WTC11 (cell line): ENCODE measurements at regions not wholly inside any gene's neighbourhood (a gene's known extent, or its start where the extent isn't known, plus 50 kb on each side); places are given as distances from the start of the nearest gene placed in this dataset.

Source experiments
- ATAC-seq: fragments of 200-7000 bp; cut with Tn5 transposase; 2 replicates; pipeline ENCODE4 v1.10.0; 2021; ENCODE audit warnings: mild to moderate bottlenecking, moderate library complexity
- CTCF ChIA-PET: fragments of 300-600 bp; sonication (Branson Sonifier 250); formaldehyde crosslinking; loops from one replicate; lab custom pipeline; 2021; ENCODE audit warnings: antibody characterized with exemption; lab: Charles Lee
- POLR2A ChIA-PET: fragments of 350-600 bp; sonication (Branson Sonifier 250); formaldehyde crosslinking; loops from one replicate; lab custom pipeline; 2021; ENCODE audit warnings: antibody characterized with exemption; lab: Charles Lee
- DNase-seq: peaks from one replicate; pipeline ENCODE4 v3.0.0; 2021; ENCODE audit warnings: low spot score
- H3K27ac Mint-ChIP-seq: 2 replicates; pipeline ENCODE4 v1.8.0; 2021; ENCODE audit warnings: mixed read lengths
- H3K27me3 Mint-ChIP-seq: 2 replicates; pipeline ENCODE4 v1.8.0; 2021; ENCODE audit warnings: low read depth, mild to moderate bottlenecking, moderate library complexity, mixed read lengths
- H3K36me3 Mint-ChIP-seq: 2 replicates; pipeline ENCODE4 v1.8.0; 2021; ENCODE audit warnings: mixed read lengths
- H3K4me1 Mint-ChIP-seq: 2 replicates; pipeline ENCODE4 v1.8.0; 2022; ENCODE audit warnings: mixed read lengths
- H3K4me3 Mint-ChIP-seq: 2 replicates; pipeline ENCODE4 v1.8.0; 2021; ENCODE audit warnings: mild to moderate bottlenecking, moderate library complexity, mixed read lengths
- H3K9me3 Mint-ChIP-seq: 2 replicates; pipeline ENCODE4 v1.8.0; 2021; ENCODE audit warnings: mixed read lengths
- EMX1 ChIP-seq: fragments of 250-450 bp; sonication (Bioruptor Pico); IDR thresholded peaks from 2 replicates; pipeline ENCODE4 v1.8.0; 2021; ENCODE audit warnings: mild to moderate bottlenecking
- ESRRA ChIP-seq: sonication (generic); formaldehyde crosslinking; IDR thresholded peaks from 2 replicates; pipeline ENCODE4 v1.8.1; 2022; ENCODE audit warnings: mild to moderate bottlenecking, missing genetic modification reagents, borderline replicate concordance
- FOXJ3 ChIP-seq: sonication (generic); formaldehyde crosslinking; IDR thresholded peaks from 2 replicates; pipeline ENCODE4 v1.9.0; 2021; ENCODE audit warnings: missing genetic modification reagents, mild to moderate bottlenecking, borderline replicate concordance
- FOXK1 ChIP-seq: sonication (generic); formaldehyde crosslinking; IDR thresholded peaks from 2 replicates; pipeline ENCODE4 v1.8.0; 2022; ENCODE audit warnings: mild to moderate bottlenecking, moderate library complexity, missing genetic modification reagents
- NFE2L1 ChIP-seq: sonication (generic); formaldehyde crosslinking; IDR thresholded peaks from 2 replicates; pipeline ENCODE4 v1.8.1; 2023; ENCODE audit warnings: missing genetic modification reagents
- SMAD4 ChIP-seq: sonication (generic); formaldehyde crosslinking; IDR thresholded peaks from 2 replicates; pipeline ENCODE4 v1.8.0; 2022; ENCODE audit warnings: mild to moderate bottlenecking, missing genetic modification reagents
- ZNF219 ChIP-seq: sonication (generic); formaldehyde crosslinking; IDR thresholded peaks from 2 replicates; pipeline ENCODE4 v1.8.0; 2023; ENCODE audit warnings: missing genetic modification reagents, mild to moderate bottlenecking, borderline replicate concordance
- ZNF396 ChIP-seq: fragments of 250-450 bp; sonication (Bioruptor Pico); IDR thresholded peaks from 2 replicates; pipeline ENCODE4 v1.8.0; 2021; ENCODE audit warnings: mild to moderate bottlenecking, moderate library complexity, borderline replicate concordance
- TF ChIP-seq, protein P1 (sequence below): sonication (generic); formaldehyde crosslinking; conservative IDR thresholded peaks from 2 replicates; pipeline ENCODE4 v1.8.1; 2023; ENCODE audit warnings: mild to moderate bottlenecking, low read depth, missing genetic modification reagents, moderate library complexity
- TF ChIP-seq, protein P2 (sequence below): sonication (generic); formaldehyde crosslinking; IDR thresholded peaks from 2 replicates; pipeline ENCODE4 v1.8.0; 2022; ENCODE audit warnings: missing genetic modification reagents
- TF ChIP-seq, protein P3 (sequence below): fragments of 250-450 bp; sonication (Bioruptor Pico); IDR thresholded peaks from 2 replicates; pipeline ENCODE4 v1.9.0; 2021; ENCODE audit warnings: mild to moderate bottlenecking
- TF ChIP-seq, protein P4 (sequence below): sonication (generic); formaldehyde crosslinking; IDR thresholded peaks from 2 replicates; pipeline ENCODE4 v1.8.1; 2023; ENCODE audit warnings: mild to moderate bottlenecking, moderate library complexity, missing genetic modification reagents
- TF ChIP-seq, protein P5 (sequence below): sonication (generic); formaldehyde crosslinking; IDR thresholded peaks from 2 replicates; pipeline ENCODE4 v1.8.0; 2022; ENCODE audit warnings: mild to moderate bottlenecking, missing genetic modification reagents
- TF ChIP-seq, protein P6 (sequence below): sonication (generic); formaldehyde crosslinking; IDR thresholded peaks from 2 replicates; pipeline ENCODE4 v1.8.1; 2022; ENCODE audit warnings: low read depth, missing genetic modification reagents, borderline replicate concordance
- TF ChIP-seq, protein P7 (sequence below): sonication (generic); formaldehyde crosslinking; conservative IDR thresholded peaks from 2 replicates; pipeline ENCODE4 v1.8.1; 2022; ENCODE audit warnings: mild to moderate bottlenecking, missing genetic modification reagents

DNA sequence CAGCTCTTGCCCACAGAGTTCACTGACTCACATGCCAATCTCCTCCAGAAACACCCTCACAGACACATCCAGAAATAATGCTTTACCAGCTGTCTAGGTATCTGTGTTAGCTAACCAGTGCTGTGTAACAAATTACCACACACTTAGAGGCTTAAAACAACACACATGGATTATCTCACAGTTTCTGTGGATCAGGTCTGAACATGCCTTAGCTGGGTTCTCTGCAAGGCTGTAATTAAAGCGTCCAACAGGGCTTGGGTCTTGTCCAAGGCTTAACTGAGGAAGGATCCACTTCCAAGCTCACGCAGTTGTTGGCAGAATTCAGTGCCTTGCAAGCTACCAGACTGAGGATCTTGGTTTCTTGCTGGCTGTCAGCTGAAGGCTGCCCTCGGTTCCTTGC lies 92.5 kb upstream of the RGS4 start:
- ATAC-seq: no peak
- Mint-ChIP-seq H3K4me1 (peaks cover 7% of the 10 kb centered on the region), H3K27ac (no peak overlapping the region), H3K36me3 (no peaks in the 10 kb centered on the region), H3K9me3 (peaks cover 11% of the 10 kb centered on the region; the same call in 1 of the 2 replicates), H3K27me3 (no peaks in the 10 kb centered on the region), H3K4me3 (no peak overlapping the region)
- ChIA-PET POLR2A (no interaction called here), CTCF (no interaction called here)
- TF ChIP-seq, protein P1, sequence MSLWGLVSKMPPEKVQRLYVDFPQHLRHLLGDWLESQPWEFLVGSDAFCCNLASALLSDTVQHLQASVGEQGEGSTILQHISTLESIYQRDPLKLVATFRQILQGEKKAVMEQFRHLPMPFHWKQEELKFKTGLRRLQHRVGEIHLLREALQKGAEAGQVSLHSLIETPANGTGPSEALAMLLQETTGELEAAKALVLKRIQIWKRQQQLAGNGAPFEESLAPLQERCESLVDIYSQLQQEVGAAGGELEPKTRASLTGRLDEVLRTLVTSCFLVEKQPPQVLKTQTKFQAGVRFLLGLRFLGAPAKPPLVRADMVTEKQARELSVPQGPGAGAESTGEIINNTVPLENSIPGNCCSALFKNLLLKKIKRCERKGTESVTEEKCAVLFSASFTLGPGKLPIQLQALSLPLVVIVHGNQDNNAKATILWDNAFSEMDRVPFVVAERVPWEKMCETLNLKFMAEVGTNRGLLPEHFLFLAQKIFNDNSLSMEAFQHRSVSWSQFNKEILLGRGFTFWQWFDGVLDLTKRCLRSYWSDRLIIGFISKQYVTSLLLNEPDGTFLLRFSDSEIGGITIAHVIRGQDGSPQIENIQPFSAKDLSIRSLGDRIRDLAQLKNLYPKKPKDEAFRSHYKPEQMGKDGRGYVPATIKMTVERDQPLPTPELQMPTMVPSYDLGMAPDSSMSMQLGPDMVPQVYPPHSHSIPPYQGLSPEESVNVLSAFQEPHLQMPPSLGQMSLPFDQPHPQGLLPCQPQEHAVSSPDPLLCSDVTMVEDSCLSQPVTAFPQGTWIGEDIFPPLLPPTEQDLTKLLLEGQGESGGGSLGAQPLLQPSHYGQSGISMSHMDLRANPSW (CRISPR knock-in tag): no peak
- TF ChIP-seq ESRRA: no peak
- TF ChIP-seq FOXJ3 (CRISPR knock-in tag): no peak
- TF ChIP-seq, all 79 proteins: peak for 0
- no peak for DNase-seq

DNA sequence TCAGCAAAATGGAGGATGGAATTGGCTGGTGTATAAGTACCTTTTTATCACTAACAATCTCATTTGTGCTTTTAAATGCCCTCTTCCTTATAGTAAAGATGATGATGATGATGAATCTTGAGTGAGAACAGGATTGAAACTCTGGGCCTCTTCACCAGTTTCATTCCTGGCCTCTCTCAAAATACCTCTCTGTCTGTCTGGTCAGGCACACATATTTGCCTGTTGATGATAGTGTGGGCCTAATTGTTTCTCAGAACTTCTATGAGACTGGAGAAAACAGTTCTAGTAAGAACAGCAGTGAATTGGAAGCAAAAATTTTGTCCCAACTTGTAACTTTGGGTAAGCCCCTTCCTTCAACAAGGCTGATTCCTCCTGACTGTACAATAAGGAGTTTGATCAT lies 94.4 kb upstream of the RGS4 start:
- POLR2A ChIA-PET: no interaction called here
- no peak overlapping the region for H3K4me3 Mint-ChIP-seq
- ATAC-seq (no peak), DNase-seq (no peak)
- TF ChIP-seq, protein P2, sequence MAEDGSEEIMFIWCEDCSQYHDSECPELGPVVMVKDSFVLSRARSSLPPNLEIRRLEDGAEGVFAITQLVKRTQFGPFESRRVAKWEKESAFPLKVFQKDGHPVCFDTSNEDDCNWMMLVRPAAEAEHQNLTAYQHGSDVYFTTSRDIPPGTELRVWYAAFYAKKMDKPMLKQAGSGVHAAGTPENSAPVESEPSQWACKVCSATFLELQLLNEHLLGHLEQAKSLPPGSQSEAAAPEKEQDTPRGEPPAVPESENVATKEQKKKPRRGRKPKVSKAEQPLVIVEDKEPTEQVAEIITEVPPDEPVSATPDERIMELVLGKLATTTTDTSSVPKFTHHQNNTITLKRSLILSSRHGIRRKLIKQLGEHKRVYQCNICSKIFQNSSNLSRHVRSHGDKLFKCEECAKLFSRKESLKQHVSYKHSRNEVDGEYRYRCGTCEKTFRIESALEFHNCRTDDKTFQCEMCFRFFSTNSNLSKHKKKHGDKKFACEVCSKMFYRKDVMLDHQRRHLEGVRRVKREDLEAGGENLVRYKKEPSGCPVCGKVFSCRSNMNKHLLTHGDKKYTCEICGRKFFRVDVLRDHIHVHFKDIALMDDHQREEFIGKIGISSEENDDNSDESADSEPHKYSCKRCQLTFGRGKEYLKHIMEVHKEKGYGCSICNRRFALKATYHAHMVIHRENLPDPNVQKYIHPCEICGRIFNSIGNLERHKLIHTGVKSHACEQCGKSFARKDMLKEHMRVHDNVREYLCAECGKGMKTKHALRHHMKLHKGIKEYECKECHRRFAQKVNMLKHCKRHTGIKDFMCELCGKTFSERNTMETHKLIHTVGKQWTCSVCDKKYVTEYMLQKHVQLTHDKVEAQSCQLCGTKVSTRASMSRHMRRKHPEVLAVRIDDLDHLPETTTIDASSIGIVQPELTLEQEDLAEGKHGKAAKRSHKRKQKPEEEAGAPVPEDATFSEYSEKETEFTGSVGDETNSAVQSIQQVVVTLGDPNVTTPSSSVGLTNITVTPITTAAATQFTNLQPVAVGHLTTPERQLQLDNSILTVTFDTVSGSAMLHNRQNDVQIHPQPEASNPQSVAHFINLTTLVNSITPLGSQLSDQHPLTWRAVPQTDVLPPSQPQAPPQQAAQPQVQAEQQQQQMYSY (CRISPR knock-in tag): no peak
- TF ChIP-seq ZNF396 (CRISPR knock-in tag): no peak
- TF ChIP-seq, protein P3, sequence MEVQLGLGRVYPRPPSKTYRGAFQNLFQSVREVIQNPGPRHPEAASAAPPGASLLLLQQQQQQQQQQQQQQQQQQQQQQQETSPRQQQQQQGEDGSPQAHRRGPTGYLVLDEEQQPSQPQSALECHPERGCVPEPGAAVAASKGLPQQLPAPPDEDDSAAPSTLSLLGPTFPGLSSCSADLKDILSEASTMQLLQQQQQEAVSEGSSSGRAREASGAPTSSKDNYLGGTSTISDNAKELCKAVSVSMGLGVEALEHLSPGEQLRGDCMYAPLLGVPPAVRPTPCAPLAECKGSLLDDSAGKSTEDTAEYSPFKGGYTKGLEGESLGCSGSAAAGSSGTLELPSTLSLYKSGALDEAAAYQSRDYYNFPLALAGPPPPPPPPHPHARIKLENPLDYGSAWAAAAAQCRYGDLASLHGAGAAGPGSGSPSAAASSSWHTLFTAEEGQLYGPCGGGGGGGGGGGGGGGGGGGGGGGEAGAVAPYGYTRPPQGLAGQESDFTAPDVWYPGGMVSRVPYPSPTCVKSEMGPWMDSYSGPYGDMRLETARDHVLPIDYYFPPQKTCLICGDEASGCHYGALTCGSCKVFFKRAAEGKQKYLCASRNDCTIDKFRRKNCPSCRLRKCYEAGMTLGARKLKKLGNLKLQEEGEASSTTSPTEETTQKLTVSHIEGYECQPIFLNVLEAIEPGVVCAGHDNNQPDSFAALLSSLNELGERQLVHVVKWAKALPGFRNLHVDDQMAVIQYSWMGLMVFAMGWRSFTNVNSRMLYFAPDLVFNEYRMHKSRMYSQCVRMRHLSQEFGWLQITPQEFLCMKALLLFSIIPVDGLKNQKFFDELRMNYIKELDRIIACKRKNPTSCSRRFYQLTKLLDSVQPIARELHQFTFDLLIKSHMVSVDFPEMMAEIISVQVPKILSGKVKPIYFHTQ (CRISPR knock-in tag): no peak
- TF ChIP-seq NFE2L1 (CRISPR knock-in tag): no peak
- TF ChIP-seq, protein P4, sequence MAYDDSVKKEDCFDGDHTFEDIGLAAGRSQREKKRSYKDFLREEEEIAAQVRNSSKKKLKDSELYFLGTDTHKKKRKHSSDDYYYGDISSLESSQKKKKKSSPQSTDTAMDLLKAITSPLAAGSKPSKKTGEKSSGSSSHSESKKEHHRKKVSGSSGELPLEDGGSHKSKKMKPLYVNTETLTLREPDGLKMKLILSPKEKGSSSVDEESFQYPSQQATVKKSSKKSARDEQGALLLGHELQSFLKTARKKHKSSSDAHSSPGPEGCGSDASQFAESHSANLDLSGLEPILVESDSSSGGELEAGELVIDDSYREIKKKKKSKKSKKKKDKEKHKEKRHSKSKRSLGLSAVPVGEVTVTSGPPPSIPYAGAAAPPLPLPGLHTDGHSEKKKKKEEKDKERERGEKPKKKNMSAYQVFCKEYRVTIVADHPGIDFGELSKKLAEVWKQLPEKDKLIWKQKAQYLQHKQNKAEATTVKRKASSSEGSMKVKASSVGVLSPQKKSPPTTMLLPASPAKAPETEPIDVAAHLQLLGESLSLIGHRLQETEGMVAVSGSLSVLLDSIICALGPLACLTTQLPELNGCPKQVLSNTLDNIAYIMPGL (CRISPR knock-in tag): no peak
- no peak for TF ChIP-seq SMAD4 (CRISPR knock-in tag)
- TF ChIP-seq, protein P5, sequence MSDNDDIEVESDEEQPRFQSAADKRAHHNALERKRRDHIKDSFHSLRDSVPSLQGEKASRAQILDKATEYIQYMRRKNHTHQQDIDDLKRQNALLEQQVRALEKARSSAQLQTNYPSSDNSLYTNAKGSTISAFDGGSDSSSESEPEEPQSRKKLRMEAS (CRISPR knock-in tag): no peak
- no peak for TF ChIP-seq ZNF219 (CRISPR knock-in tag)
- TF ChIP-seq, protein P6, sequence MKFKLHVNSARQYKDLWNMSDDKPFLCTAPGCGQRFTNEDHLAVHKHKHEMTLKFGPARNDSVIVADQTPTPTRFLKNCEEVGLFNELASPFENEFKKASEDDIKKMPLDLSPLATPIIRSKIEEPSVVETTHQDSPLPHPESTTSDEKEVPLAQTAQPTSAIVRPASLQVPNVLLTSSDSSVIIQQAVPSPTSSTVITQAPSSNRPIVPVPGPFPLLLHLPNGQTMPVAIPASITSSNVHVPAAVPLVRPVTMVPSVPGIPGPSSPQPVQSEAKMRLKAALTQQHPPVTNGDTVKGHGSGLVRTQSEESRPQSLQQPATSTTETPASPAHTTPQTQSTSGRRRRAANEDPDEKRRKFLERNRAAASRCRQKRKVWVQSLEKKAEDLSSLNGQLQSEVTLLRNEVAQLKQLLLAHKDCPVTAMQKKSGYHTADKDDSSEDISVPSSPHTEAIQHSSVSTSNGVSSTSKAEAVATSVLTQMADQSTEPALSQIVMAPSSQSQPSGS (CRISPR knock-in tag): no peak
- TF ChIP-seq FOXK1: no peak
- no peak for TF ChIP-seq EMX1 (CRISPR knock-in tag)
- TF ChIP-seq, protein P7, sequence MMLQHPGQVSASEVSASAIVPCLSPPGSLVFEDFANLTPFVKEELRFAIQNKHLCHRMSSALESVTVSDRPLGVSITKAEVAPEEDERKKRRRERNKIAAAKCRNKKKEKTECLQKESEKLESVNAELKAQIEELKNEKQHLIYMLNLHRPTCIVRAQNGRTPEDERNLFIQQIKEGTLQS: no peak
- peaks cover 11% of the 10 kb centered on the region; the same call in 1 of the 2 replicates for H3K9me3 Mint-ChIP-seq
- H3K27ac Mint-ChIP-seq: no peak overlapping the region
- H3K4me1 Mint-ChIP-seq: peaks cover 7% of the 10 kb centered on the region
- H3K27me3 Mint-ChIP-seq: no peaks in the 10 kb centered on the region
- no peaks in the 10 kb centered on the region for H3K36me3 Mint-ChIP-seq
- CTCF ChIA-PET: interaction anchor here (0.6 kb wide), 1 partner anchor 191 kb away, joined by 3 read pairs; no protein-coding TSS in a partner anchor
